ACHN (cell line): ENCODE measurements at regions not wholly inside any gene's neighbourhood (a gene's known extent, or its start where the extent isn't known, plus 50 kb on each side); places are given as distances from the start of the nearest gene placed in this dataset.

Experiments used
- DNase-seq: peaks from one replicate; pipeline ENCODE4 v3.0.0-alpha.2; 2015
- in situ Hi-C: cut with HindIII; loops from 2 replicates; pipeline ENCODE4 v1.10.0; 2017; ENCODE audit warnings: low sequenced_read_pairs, low pct_ligation_motif_present, low pct_unique_long_range_greater_than_20kb

DNA sequence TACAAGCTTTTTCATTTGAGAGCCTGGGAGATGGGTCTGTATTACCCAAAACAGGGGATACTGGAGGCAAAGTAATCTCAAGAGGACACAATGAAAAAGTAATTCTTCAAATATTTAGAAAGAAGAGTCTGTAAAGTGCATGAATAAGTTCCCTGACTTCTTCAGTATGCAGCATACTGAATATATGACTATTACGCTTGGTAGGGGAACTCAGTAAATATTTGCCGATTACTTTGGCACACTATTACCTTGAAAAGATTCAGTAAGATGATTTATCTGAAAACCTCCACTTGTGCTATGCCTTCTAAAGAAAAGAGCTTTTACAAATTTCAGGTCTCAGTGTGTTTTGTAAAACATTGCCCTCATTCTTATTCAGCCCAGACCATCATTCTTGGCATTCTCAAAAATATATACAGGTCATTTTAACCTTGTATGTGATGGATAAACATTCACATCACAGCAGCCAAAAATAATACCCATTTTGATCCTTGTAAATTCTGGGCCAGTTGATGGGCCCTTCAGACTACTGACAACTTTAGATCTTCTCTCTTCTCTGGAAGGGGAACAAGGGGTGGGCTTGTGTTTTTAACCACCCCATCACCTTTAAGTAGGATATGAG lies 125.9 kb downstream of the EDN1 start:
- DNase-seq: no peak
- in situ Hi-C loops: no loop called here

DNA sequence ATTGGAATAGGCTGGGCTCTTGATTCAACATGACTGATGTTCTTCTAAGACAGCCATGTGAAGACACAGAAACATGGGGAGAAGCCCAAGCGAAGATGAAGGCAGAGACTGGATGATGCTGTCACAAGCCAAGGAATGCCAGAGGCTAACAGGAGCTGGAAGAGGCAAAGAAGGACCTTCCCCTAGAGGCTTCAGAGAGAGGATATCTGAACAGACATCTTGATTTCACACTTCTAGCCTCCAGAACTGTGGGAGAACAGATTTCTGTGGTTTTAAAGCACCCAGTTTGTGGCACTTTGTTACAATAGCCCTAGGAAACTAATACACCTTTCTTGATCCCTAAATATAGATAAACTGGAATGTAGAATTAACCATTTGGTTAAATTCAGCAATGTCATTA lies 127.0 kb downstream of the EDN1 start:
- in situ Hi-C loops: no loop called here
- DNase-seq: no peak

DNA sequence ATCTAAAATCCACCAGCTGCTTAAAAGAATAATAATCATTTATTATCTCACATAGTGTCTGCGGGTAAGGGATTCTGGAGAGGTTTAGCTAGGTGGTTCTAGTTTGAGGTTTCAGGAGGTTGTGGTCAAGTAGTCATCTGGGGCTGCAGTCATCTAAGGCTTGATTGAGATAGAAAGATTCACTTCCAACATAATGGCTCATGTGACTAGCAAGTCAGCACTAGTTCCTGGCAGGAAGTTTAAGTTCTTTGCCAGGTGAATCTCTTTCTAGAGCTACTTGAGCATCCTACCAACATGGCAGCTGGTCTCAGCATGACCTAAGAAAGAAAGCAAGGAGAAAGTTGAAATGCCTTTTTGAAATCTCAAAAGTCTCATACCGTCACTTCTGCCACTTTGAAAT lies 128.8 kb downstream of the EDN1 start:
- in situ Hi-C loops: no loop called here
- no peak for DNase-seq

DNA sequence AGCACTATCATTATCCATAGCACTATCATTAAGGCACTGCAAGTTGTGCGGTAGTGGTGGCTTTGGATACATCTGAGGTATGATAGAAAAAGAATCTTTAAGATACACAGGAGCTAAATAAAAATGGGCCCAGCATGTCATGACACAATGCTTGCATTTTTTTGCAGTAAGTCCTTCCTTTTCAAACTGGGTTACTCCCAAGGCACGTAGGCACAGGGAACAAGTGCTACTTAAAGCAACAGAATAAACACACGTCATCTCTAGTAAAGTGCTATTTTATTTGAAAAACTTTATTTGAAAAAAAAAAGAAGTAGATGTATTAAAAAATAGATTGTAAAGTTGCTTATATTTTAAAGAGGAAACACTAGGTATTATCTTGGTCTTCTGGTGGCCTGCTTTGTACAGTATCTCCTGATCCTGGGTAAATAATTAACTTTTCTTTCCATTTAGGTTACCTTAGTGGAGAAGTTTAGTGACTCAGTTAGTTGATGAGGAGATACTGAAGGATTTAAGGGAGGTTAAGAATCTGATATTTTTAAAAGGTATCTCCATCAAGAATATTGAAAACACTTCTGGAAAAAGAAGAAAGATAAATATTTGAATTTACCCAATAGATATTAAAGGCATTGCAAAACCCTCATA lies 129.6 kb downstream of the EDN1 start:
- in situ Hi-C loops: no loop called here
- DNase-seq: peak; percentile 40

DNA sequence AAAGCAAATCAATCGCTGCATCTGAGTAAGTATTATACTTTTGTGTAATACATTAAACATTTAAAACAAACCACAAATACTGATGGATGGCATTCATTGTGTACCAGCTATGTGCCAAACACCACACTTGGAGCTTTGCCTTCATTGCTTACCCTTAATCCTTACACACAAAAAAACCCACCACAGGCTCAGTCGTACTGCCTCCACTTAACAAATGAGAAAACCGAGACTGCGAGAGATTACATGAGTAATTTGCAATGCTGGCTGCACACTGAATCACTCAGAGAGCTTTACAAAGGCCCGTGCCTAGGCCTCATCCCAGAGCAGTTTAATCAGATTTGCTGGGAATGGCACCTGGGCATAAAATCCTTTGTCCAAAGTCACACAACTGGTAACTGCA lies 130.5 kb downstream of the EDN1 start:
- in situ Hi-C loops: no loop called here
- peak; percentile 38 for DNase-seq

DNA sequence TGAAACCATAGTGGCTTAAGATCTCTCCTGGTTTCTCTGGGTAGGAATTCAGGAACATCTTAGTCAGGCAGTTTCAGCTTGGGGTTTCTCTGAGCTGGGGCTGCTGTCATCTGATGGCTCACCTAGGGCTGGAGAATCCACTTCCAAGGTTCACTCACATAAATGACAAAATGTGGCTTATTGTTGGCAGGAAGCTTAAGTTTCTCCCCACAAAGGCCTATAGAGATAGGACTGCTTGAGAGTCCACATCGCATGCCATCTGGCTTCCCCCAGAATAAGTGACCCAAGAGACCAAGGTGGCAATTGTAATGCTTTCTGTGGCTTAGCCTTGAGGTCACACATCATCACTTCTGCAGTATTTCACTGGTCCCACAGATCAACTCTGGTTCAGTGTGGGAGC lies 131.4 kb downstream of the EDN1 start:
- in situ Hi-C loops: no loop called here
- no peak for DNase-seq

DNA sequence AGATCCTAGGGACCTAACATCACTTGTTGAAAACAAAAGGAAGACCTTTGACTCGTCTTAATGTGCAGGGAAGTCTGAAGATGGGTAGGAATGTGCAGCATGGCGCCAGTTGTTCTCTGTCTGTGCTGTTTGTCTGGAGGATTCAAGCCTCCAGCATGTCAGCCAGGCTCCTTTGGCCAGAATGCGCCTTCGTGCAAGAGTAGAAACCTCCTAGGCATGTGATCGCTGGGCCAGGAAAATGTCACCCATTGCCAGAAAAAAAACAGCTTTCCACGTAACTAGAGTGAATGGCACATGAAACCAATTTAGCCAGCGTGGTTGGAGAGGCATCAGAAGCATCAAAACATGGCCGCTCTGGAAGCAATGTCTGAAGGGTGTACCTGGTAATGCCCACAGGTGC lies 132.7 kb downstream of the EDN1 start:
- in situ Hi-C loops: no loop called here
- no peak for DNase-seq

DNA sequence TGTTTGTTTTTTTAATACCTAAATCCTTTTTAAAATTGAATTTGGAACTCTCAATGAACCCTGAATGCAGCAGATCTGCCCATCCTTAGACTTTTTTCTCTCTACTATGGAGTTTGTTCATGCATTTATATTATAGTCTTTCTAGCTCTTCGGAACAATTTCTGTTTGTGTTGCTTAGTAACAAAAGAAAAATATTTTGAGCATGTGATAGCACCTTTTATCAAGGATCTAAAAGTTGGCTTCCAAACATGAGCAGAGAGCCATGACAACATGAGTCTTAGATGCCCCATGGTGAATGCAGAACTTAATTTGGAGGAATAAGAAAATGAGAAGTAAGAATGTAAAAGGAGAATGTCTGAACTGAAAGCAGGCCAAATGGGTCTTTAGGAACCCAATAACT lies 133.7 kb downstream of the EDN1 start:
- no peak for DNase-seq
- in situ Hi-C loops: no loop called here

DNA sequence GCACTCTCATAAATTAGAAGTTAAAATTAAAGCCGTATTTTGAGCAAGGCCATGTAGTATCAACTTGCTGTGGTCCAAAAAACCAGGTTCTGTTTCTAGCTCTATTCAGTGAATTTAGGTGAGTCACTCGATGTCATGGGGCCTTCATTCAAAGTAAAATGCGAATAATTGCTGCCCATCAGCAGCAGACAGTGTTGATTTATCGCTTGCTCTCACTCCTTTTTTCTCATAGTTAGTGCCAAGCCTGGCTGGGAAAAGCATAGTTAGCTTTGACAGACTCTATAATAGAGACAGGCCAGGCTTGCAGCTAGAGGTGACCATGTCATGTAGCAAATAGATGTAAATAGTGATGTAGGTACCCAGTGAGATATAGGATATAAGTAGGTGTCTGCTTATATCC lies 136.0 kb downstream of the EDN1 start:
- in situ Hi-C loops: no loop called here
- DNase-seq: no peak

DNA sequence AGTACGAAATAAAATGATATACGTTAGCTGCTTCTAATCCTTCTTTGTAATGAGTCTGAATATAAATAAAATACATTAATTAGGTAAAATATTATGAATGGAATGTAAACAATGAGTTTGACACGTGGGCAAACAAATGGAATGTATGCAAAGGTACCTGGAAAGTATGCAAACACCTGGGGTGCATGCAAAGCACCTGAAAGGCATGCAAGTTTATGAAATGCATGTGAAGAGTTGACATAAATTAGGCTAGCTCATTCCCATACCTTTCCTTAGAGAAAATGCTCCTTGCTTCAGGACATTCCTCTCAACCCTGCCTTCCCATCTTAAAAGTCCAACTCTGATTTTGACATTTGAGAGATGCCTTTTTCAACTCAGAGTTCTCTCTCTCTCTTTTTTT lies 140.9 kb downstream of the EDN1 start:
- in situ Hi-C loops: no loop called here
- DNase-seq: no peak

DNA sequence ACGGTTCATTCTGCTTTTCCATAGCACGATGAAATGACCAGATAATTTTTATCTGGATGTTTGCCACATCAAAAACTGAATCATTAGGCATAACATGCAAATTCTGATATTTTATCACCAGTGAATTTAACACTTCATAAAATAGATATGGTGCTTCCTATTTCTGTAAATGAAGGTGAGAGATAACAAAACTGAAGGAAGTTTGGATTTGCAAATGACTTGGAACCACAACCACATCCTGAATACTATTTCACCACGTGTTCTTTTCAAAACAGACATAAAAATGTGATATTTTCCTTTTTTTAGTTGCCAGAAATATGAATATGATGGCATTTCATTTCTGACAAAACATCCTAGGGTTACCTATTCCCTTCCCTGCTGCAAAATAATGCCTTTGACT lies 146.1 kb downstream of the EDN1 start:
- DNase-seq: no peak
- in situ Hi-C loops: no loop called here

DNA sequence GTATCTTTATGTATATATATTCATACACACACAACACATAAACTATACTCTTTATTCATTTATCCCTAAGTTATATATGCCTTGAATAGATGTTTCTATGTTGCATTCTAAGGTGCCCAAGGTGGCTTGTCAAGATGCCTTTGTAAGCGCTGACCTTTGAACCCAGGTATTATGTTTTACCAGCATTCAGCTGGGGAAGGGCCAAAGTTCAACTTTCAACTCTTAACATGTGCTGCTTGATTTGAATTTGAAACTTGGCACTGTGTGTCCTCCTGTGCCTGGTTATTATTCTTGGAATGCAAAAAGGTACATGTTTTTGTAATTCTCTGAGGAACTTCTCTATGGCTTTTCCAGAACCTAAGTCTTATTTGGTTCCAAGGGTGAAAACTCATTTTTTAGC lies 146.5 kb downstream of the EDN1 start:
- in situ Hi-C loops: no loop called here
- DNase-seq: no peak

DNA sequence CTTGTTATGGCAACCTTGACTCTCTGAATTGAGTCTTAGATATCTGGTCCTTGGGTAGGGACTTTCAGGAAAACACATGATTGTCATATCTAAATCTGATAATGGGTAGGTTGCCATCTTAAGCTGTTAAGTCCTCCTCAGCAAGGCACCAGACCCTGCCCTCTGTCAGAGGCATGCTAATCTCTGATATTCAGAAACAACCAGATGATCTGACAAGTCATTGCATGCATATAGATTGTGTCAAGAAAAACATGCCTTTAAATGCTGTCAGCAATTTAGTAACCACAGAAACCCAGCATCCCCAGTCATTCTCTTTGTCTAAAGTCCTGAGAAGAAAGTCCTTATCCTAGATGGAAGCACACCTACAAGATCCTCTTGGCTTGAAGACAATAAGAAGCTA lies 149.1 kb downstream of the EDN1 start:
- DNase-seq: no peak
- in situ Hi-C loops: no loop called here

DNA sequence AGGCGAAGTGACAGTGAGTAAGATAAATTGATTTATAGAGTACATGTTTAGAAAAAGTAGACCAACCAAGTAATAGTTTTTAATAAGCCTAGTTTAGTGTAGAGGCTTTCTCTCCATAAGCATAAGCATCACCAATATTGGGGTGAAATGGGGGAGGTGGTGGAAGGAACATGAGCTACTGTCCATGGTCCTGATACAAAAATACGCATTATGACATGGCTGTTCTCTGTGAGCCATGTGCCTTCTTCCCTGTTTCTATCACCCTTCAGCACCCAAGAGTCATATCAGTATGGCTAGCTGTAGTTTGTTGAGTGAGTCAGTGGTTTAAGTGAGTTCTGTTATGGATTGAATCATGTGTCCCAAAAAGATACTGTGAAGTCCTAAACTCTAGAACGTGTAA lies 150.8 kb downstream of the EDN1 start:
- in situ Hi-C loops: no loop called here
- DNase-seq: peak; percentile 28

DNA sequence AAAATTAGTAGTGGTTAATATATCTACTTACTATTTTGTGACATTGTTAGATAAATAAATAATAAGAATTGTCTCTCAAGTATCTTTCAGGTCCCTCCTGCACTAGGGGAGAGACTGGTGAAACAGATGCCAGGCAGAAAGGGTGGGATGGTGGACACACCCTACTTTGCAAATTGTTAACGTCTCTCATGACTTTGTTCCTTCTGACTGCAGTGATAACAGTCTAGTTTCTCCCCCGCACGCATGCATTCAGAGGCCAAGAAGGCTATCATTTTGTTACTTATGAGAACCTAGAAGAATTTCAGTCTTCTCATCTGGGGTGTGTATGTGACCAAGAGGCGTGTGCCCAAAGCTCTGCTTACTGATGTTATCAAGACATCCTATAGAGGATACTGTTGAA lies 152.3 kb downstream of the EDN1 start:
- in situ Hi-C loops: no loop called here
- DNase-seq: no peak

DNA sequence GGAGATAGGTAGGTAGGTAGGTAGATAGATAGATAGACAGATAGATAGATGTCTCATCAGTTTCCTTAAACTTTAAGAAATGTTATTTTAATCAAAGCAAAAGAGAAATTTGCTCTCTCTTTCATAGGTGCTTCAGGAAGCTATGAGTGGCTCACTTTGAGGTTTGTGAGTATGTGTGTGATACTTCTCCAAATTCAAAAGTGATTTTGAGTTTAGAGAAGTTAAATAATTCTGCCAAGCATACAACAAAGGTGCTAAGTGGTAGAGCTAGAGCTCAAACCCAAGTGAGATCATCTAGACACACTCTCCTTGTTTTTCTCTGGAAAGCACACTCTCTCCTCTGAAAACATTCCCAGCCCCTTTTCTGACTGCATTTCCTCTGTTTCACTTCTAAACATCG lies 156.2 kb downstream of the EDN1 start:
- no peak for DNase-seq
- in situ Hi-C loops: no loop called here

DNA sequence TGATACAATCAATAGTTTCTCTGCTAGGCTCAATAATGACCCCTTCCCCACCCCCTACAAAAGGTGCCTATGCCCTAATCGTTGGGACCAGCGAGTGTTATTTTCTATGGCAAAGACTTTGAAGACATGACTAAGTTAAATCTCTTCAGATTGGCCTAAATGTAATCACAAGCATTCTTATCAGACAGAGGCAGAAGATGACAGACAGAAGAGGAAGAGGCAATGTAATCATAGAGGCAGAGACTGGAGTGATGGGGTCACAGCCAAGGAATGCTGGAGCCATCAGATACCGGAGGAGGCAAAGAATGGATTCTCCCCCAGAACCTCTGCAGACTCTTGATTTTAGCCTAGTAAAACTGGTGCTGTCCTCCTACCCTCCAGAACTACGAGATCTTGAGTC lies 159.3 kb downstream of the EDN1 start:
- in situ Hi-C loops: no loop called here

DNA sequence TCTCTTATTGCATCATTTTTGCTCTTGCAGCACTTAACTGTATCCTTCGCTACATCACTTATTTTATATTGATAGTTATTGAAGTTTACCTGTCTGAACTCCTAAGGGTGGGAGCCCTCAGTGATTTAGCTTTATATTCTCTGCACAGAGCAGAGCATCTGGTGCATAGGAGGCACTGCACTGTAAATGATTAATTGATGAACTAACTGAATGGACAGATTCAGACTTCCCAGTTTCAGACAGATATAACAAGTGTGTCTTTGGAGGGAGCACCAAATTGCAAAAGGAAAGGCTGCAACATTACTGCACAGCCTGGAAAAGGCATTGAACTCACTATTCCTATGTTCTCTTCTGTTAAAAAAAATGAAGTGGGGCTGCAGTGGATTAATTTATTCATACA lies 160.3 kb downstream of the EDN1 start:
- in situ Hi-C loops: no loop called here

More for the DNA sequence above, 159.3 kb downstream of the EDN1 start:
- DNase-seq: no peak

DNA sequence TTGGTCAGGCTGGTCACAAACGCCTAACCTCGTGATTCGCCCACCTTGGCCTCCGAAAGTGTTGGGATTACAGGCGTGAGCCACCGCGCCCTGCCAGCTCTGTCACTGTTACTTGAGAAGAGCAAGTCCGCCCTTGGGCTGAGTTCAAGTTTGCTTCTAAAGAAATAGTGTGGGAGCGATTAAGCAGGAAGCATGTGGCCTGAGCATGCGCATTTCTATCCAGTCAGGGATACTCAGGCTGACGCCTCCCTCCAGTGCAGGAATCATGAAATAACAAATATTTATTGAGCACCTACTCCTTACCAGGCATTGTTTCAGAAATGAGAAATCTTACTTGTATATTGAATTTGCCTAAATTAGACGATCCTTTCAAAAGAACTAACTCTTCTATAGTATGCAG lies 166.2 kb downstream of the EDN1 start:
- in situ Hi-C loops: no loop called here
- DNase-seq: no peak

More for the DNA sequence above, 160.3 kb downstream of the EDN1 start:
- DNase-seq: peak; percentile 26

DNA sequence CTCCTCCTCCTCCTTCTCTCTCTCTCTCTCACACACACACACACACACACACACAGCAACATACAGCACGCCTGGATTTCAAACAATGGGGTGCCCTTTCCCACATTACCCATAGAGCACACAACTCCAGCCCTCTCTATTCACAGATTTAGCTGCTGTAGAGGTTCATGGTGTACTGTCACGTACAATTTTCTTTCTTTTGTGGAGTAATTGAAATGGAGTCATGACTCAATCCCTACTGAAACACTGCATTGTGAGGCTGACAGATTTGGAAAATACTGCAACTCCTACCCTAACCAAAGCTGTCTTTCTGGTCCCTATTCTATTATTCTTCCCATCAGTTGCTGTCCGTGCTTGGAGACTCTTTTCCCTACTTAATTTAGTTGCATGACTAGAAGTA lies 166.9 kb downstream of the EDN1 start:
- in situ Hi-C loops: no loop called here
- DNase-seq: no peak

DNA sequence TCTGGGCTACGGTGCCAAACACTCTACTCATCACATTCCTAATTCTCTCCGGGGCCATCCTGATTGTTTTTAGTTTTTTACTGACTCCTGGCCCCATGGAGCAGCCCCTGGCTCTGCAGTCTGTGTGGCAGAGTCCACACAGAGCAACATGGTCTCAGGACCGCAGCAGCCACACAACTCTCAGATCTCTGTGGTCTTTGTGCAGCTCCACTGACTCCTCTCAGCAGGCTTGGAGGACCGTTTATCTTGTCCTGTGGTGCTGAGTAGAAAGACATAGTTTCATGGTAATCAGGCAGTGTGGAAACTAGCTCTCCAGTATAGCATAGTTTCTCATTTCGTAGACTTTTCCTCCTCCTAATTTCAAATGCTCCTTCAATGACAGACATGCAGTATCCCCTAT lies 168.4 kb downstream of the EDN1 start:
- no peak for DNase-seq
- in situ Hi-C loops: no loop called here
